Lung microvascular endothelial cell (primary cell): ENCODE measurements at regions not wholly inside any gene's neighbourhood (a gene's known extent, or its start where the extent isn't known, plus 50 kb on each side); places are given as distances from the start of the nearest gene placed in this dataset.
A peak's percentile ranks its signal among the peaks of the same experiment; 100 is the strongest.
"Not testable (repeated sequence)": the region's sequence is repeated elsewhere in the genome, so short reads cannot be mapped to it uniquely, and the experiment has no call there.

Experiments
- DNase-seq, 2 donors: peaks; one replicate each; pipeline versions ENCODE4 v3.0.0 to v3.0.0-alpha.2; 2010; ENCODE audit warnings: low read depth in 2 of 2

DNA sequence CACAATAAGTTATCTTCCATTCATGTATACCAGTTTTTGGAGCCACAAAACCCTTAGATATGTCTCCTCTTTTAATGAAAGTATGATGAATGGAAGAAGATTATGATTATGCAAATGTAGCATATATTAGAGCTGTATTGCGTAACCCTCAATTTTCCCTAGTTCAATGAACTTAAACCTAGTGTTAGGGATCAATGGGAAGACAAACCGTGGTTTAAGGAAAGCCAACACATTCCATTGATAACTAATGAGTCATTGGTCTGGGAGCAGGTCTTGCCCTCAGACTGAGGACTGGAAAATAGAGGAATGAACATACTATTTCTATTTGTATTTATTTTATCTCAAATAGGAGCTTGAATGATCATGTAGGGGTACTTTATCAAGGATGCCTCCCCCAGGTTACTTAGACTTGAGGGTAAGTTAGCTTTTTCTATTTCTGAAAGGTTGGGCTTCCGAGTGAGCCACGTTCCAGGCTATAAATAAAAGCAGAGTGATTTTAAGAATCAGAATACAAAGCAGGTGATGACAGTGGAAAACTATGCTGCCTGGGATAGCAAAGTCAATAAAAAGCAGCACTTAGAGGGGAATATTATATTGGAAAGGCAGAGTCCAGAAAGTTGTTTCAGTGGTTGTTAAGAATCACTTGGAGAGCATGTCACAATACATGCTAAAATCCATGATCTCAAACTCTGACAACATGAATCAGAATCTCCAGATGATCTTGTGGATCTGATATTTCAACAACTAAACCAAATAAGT lies 356.0 kb downstream of the ADAM29 start:
- DNase-seq, result no peak

DNA sequence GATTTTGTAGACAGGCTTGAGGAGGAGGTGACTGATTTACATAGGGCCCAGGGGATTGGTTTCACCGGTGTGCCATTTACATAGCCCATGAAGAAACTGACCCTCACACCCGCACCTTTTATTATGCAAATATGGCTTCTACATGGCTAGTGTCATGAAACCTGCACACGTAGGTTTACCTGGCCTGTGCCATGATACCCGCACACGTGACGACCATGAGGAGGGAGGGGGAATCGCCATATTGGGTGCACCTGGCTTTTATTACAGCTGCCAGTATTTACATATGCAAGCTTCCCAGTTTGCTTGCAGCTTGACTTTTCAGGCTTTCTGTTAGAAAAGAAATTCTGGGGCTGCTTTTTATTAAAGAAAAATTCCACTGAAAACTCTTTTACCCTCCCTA lies 359.7 kb downstream of the ADAM29 start:
- no peak for DNase-seq

DNA sequence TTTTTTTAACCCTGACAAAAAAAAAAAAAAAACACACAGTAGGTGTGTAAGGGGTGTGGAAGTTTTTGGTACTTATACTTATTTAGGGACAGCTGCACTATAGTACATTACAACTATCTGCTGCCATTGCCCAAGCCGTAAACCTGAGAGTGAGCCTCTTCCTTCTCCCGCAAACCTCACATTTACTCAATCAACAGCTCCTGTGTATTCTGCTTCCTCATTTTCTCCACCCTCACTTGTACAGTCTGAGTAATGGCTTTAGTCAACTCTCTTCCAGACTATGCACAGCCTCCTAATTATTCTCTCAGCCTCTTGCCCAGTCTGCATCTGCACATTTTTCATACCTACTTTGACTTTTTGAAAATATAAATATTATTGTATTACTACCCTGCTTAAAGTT lies 362.0 kb downstream of the ADAM29 start:
- no peak for DNase-seq

DNA sequence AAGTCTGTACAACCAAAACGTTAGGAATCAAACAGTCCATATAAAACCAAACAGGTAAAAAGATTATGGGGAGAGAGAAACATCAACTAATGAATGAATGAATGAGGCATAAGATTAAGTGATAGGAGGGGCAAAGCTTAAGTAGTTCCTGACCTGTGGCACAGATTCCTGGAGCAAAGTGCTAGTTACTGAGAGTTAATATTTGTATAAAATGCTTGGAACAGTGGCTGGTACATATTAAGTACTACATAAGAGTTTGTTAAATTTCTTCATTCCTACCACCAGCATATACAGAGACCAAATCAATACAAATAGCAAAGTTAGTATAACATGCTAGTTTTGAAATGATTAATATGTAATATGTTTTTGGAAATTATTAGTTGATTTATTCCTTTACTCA lies 363.7 kb downstream of the ADAM29 start:
- no peak for DNase-seq

DNA sequence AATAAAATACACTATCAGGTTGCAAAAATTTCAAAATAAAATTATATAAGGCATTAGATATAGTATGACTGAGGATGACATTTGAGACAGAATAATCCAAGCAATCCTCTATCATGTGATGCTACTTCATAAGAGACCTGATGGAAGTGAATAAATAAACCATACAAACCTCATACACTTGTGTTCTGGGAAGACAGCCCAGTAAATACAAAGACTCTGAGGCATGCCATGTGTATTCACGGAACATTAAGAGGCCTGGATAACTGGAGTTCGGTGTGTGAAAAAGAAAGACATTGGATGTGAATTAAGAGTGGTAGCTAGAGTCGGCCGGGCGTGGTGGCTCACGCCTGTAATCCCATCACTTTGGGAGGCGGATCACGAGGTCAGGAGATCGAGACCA lies 364.2 kb downstream of the ADAM29 start:
- no peak for DNase-seq

DNA sequence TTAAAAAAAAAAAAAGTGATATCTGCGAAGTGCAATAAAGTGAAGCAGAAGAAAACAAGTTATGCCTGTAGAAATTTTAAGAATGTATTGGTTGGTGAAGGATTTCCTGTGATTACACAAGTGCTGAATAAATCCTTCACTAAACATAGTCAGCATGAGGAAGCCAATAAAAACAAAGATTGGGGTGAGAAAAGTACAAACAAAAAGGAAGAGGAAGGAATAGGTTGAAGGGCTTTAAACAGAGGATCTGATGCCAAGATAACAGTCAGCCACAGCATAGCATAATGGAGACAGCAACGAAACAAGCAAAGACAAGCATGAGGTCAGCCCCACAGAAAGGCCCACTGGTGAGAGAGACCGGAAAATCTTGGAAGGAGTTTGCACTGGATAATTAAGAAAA lies 372.2 kb downstream of the ADAM29 start:
- DNase-seq, result peak in 1 of 2 donors; percentile 6

DNA sequence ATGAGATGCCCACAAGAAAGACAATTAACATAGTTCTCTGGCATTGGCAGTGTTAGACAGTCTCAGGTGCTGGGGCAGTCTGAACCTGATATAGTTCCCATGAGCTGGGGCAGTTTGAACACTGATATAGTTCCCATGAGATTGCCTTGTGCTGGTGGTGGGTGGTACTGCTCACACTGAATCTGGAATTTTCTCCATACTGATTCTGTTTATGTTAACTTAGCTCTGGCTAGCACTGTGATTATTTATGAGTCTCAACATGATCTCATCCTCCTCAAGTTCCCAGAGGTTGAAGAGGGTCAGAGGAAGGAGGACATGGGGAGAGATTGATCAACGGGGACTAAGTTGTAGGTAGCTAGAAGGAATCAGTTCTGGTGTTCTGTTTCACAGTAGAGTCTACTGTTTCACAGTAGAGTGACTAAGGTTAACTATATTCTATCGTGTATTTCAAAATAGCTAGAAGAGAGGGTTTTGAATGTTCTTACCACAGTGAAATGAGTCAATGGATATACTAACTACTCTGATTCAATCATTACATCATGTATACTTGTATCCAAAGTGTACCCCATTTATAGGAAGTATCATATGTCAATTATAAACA lies 379.9 kb downstream of the ADAM29 start:
- no peak for DNase-seq

DNA sequence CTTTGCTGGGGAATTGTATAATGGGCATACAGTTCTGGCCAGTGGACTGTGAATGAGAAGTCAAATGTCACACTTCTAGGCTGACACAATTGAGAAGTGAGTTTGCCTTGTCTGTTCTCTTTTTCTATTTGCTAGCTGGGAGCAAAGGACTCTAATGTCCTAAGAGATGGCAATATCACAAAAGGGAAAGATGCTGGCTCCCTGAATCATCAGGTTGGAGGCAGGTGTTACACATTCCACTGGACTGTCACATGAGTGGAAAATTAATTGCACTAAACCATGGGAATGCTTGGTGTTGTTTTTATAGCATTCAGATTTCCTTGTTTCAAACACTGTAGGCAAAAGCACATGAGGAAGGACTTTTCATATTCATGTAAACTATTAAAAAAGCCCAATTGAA lies 388.3 kb downstream of the ADAM29 start:
- DNase-seq, result no peak

DNA sequence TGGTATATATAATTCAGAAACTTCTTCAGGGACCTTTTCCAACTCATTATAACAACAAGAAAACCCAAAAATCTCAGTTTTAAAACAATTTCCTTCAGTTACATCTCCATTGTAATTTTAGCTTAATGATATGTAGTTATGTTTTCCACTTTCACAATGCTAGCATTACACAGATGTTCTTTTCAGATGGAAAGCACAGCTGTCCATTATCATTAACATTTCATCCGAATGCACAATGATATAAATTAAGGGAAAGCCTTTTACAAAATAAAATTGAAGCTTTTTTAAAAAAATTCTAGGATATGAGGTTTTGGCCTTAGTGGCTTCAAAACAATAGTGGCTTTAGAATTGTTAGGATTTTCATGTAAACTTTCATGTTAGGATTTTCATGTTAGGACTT lies 389.2 kb downstream of the ADAM29 start:
- DNase-seq, result no peak

DNA sequence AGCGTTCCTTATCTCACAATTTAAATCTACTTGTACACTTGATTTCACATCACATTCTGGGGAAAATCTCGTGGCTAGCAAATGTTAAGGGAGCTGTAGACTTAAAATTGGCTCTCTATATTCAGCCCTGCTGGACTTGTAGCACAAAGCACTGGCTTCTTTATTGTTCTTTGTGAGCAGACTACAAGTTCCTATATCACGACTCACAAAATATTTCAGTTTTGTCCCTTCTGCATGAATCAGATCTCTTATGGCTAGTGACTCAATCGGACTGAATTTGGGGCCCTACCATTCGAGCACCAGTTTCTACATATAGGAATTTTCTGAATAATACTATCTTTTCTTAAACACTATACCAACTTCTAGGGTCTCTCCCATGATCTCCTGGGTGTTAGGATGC lies 390.1 kb downstream of the ADAM29 start:
- DNase-seq, result no peak

DNA sequence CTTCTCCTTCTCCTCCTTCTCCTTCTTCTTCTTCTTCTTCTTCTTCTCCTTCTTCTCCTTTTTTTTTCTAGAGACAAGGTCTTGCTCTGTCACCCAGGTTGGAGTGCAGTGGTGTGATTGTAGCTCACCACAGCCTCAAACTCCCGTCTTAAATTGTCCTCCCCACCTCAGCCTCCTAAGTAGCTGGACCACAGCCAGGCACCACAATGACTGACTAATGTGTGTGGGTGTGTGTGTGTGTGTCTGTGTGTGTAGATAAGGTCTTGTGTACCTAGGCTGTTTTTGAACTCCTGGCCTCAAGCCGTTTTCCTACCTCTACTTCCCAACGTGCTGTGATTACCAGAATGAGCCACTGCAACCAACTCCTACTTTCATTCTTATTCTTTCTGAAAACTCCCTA lies 390.9 kb downstream of the ADAM29 start:
- no peak for DNase-seq

DNA sequence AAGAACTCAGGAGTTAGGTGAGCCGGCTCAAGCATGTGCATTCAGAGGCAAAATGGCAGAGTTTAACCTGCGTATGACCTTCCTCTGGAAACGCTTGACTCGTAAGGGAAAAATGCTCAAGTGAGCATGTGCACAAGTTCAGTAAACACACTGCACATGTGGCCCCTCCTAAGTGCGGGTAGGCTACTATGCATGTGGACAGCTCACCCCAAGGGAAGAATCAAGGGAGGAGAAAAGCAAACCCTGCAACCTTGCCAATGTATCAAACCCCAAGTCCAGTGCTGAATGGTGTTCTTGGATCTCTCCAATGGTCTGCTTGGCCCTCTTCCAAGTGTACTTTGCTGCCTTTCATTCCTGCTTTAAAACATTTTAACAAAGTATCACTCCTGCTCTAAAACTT lies 407.1 kb downstream of the ADAM29 start:
- no peak for DNase-seq

DNA sequence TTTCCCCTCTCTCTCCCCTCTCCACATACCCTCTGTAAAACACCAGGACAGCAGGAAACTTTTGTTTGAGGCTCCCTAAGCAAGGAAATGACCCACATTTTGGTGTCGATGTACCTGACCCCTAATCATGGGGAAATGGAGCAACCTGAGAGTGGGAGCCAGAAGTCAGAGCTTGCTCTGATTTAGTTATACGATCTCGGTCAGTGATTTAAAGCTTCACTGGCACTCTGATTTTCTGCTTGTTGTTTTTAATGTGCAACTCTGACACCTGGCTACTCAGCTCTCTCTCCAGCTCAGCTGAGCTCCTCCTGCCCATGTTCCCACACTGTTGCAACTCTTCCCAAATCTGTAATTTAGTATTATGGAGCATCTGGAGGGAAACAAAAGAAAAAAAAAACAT lies 408.6 kb downstream of the ADAM29 start:
- no peak for DNase-seq

DNA sequence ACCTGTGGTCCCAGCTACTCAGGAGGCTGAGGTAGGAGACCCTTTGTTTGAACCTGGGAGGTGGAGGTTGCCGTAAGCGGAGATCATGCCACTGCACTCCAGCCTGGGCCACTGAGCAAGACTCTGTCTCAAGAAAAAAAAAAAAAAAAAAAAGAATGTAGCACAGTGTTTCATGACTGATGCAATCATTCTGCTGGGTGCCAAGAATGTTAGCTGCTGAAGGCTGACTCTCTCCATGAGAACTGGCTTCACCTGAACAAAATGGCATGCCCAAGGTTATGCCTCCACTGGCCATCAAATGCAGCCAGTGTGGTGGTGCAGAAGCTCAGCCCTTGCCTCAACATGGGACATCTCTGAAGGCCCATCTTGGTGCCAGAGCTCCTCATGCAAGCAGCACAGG lies 412.1 kb downstream of the ADAM29 start:
- DNase-seq, result no peak

DNA sequence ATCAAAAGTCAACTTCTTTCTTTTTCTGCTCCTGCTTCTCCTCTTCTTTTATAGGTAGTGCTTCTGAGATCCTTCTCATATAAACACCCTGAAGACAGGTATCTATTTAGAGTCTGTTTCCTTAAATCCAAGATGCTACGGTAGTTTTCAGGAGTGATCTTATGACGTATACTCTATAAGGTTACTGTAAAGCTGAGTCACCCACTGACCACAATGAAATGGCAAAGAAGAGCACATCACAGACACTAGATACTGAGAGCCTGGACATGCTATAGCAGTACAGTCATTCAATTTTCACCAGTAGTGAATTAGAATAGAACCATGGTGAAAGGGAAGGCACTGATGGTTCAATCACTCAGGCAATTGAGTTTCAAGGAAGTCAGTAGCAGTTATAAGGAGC lies 412.5 kb downstream of the ADAM29 start:
- no peak for DNase-seq

DNA sequence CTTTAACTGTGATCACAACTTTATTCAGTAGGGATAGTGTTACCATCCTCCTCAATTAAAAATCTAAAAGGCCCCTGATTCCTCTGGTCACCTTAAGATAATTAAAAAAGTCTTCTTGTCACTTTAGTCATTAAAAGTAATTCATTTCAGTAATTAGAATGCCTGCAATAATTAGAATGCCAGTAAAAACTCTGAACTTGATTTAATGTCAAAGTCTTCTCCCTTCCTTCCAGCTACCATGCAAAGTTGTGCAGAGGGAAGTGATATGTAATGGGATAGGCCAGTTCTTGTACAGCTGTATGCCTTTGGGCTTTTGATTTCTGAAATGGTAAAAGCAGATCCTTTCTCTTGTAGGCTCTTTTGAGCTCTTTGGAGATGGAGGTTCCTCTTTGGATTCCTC lies 417.2 kb downstream of the ADAM29 start:
- DNase-seq, result no peak

DNA sequence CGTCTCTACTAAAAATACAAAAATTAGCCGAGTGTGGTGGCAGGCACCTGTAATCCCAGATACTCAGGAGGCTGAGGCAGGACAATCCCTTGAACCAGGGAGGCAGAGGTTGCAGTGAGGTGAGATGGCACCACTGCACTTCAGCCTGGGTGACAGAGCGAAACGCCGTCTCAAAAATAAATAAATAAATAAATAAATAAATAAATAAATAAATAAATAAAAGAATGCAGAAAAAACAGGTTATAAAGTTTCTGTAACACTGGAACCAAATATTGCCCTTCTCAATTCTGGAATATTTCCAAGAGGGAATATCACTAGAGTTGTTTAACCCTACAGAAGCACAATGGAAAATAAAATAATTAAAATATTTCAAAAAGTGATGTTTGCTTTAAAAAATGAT lies 418.4 kb downstream of the ADAM29 start:
- DNase-seq, result not testable (repeated sequence)

DNA sequence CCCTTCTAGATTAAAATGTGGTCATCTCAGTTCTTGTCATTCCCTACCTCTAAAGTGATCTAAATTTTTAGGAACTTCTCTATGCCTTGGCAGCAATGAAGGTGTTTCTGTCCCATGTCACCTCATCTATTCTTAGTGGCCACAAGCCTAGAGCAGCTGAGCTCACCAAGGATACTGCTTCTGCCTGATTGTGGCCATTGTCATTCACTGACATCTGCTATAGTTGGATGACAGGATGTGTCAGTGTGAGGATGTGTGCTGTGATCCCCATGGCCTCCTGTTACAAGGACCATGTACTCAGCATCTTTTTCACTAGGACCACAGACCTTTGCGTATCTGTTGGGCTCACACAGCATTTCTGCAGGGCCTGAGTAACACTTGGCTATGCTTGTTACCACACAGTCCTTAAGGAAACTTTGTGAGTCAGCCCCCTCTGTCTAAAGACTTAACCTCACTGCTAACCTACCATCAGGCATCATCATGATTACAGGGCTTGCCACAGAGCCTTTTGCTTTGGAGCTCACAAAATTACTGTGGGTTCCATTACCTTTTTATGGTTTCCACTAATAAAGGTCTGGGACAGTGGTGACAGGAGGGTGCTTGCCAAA lies 421.0 kb downstream of the ADAM29 start:
- DNase-seq, result no peak

DNA sequence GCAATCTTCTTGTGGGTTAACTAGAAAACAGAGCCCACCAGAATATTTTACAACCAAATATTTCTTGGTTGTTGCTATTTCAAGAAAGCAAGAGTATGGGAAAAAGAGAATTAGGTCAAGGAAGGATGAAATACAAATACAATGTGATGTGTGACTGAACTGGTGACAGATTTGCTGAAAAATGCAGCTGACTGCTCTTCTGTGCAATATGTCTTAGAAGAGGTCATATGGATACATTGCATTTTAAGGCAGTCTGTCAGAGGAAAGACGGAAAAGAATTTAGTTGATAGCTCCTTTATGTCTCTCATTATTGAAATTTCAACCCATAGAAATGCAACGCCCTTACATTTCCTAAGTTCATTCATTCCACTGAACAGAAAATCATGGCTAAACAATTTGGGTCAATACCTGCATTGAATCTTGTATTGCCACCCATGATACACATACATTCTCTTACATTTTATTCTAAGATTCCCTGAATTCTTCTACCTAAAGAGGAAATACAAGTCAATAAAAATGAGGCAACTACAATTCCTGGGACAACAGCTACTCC lies 423.1 kb downstream of the ADAM29 start:
- no peak for DNase-seq

DNA sequence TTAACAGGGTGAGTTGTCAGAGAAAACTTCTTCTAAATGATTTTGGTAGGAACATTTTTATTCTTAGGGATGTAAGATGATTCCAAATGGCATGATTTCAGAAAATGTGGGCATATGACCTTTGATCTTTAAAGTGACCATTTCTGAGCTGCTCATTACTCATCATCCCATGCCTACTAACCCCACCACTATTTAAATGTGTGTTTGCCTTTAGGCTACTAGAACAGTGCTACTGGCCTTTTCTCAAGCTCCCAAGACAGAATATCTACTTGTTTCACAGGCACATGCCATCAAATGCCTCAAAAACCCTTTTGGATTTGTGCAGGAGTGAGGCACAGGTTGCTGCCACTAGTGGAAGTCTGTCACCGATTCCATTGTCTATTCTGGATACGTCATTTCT lies 428.2 kb downstream of the ADAM29 start:
- no peak for DNase-seq

DNA sequence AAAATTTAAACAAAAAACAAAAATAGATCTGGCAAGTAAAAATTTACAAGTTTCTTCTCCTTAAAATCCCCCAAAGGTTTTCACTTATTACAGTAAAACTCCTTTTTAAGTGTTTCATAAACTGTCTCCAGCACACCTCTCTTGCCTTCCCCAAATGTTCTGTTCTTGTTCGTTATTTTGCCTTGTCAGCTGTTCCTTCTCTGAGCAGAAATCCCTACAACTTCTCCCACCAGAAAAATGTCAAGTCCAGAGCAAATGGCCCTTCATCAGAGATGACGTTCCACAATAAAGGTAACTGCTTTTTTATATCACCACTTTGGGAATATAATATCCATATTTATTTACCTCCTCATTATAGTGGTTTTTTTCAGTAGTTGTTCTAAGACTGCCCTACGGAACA lies 432.1 kb downstream of the ADAM29 start:
- DNase-seq, result no peak

DNA sequence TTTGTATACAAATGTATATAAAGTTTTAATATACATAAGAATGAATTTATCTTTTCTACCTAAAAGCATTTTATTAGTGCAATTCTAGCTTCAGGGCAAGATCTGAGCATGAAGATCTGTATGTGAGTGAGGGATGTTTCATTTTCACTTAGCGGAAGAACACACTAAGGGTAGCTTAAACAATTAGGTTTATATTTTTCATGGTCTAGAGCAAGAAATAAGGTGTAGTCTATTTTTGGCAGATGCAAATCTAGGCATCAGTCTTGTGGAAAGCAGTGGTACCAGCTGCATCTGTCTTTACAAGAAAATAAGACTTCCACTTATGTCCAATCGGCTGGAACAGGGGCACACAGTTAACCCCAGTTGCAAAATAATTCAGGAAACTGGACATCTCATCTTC lies 433.3 kb downstream of the ADAM29 start:
- DNase-seq, result no peak

DNA sequence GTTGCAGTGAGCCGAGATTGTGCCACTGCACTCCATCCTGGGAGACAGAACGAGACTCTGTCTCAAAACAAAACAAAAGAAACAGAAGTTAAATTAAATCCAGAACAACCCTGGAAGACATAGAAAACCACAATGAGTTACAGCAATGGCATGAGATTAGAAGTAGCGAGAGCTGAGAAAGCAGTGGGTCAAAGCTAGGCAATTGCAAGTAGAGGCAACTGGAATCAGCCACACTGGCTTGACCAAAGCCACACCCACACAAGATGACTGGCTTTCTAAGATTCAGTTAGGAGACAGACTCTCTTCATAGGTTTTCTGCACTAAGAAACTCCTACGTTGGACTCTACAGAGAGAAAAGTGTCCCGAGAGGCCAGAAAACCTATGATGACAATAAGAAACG lies 443.0 kb downstream of the GPM6A start:
- no peak for DNase-seq
